Adrenal gland (tissue), 5 donors: ENCODE measurements at regions not wholly inside any gene's neighbourhood (a gene's known extent, or its start where the extent isn't known, plus 50 kb on each side); places are given as distances from the start of the nearest gene placed in this dataset.

Experiments used
- CTCF ChIP-seq, 6 experiments: fragments of 450-650 bp in 4 of 6; fragments of 200-600 bp in 2 of 6; sonication (generic) in 1 of 6; IDR thresholded peaks; 1 replicate in 5 of 6; 2 replicates in 1 of 6; pipeline versions ENCODE4 v1.5.1 to v1.8.0; 2016 to 2021; ENCODE audit warnings: antibody characterized with exemption in 6 of 6, mild to moderate bottlenecking in 2 of 6, moderate library complexity in 1 of 6
- POLR2A ChIP-seq, 2 donors: fragments of 450-650 bp; IDR thresholded peaks; one replicate each; pipeline ENCODE4 v1.6.1; 2017; ENCODE audit warnings: antibody characterized with exemption in 2 of 2, mild to moderate bottlenecking in 2 of 2, moderate library complexity in 1 of 2
- donor health status: DM: no; HTN: no; CAD: no.

GRCh38 chr10:30184397-30185033, 125.1 kb upstream of the JCAD start:
- TF ChIP-seq POLR2A (IDR thresholded peaks at IDR 0.05) (no peak), CTCF (IDR thresholded peaks at IDR 0.05) (no peak)
